RWPE1 (cell line): ENCODE measurements at regions not wholly inside any gene's neighbourhood (a gene's known extent, or its start where the extent isn't known, plus 50 kb on each side); places are given as distances from the start of the nearest gene placed in this dataset.

ENCODE experiments used
- CTCF ChIA-PET: fragments of 350-600 bp; sonication (Branson Sonifier 250); formaldehyde crosslinking; extraction: SDS; loops from one replicate; lab custom pipeline; 2021; lab: Yijun Ruan, JAX
- POLR2A ChIA-PET: fragments of 400-600 bp; formaldehyde crosslinking; extraction: SDS; loops from one replicate; lab custom pipeline; 2020; ENCODE audit warnings: antibody characterized with exemption; ENCODE audit not compliant: low non-redundant PET; lab: Yijun Ruan, JAX
- DNase-seq: peaks from one replicate; pipeline ENCODE4 v3.0.0; 2012; ENCODE audit warnings: low spot score
- H3K27ac ChIP-seq: fragments of 450-650 bp; 2 replicates; pipeline ENCODE4 v1.5.1; 2017
- CTCF ChIP-seq: fragments of 450-650 bp; conservative IDR thresholded peaks from 2 replicates; pipeline ENCODE4 v1.5.1; 2017; ENCODE audit warnings: low read depth, mild to moderate bottlenecking

GRCh38 chr2:48114256-48114655 is 200.2 kb upstream of the FOXN2 start:
- POLR2A ChIA-PET: no interaction called here
- no peak overlapping the region for H3K27ac ChIP-seq

GRCh38 chr2:48116497-48116896 is 198.0 kb upstream of the FOXN2 start:
- H3K27ac ChIP-seq: no peak overlapping the region
- POLR2A ChIA-PET: no interaction called here
- TF ChIP-seq CTCF: no peak
- CTCF ChIA-PET: no interaction called here
- DNase-seq: no peak

More at GRCh38 chr2:48114256-48114655, 200.2 kb upstream of the FOXN2 start:
- CTCF ChIA-PET: interaction anchor here (0.7 kb wide), 1 partner anchor 324 kb away, joined by 3 read pairs; no protein-coding TSS in a partner anchor
- peak; percentile 77 for DNase-seq
- TF ChIP-seq CTCF: no peak

GRCh38 chr2:48118895-48119294 is 195.6 kb upstream of the FOXN2 start:
- DNase-seq: no peak
- CTCF ChIA-PET: interaction anchor here (0.6 kb wide), 1 partner anchor 351 kb away, joined by 4 read pairs; no protein-coding TSS in a partner anchor
- H3K27ac ChIP-seq: no peak overlapping the region
- no peak for TF ChIP-seq CTCF
- POLR2A ChIA-PET: no interaction called here

GRCh38 chr2:48120112-48120511 is 194.4 kb upstream of the FOXN2 start:
- no peak for TF ChIP-seq CTCF
- H3K27ac ChIP-seq: no peak overlapping the region
- no peak for DNase-seq
- POLR2A ChIA-PET: no interaction called here
- CTCF ChIA-PET: no interaction called here

GRCh38 chr2:48120759-48121242 is 193.7 kb upstream of the FOXN2 start:
- no peak overlapping the region for H3K27ac ChIP-seq
- CTCF ChIA-PET: no interaction called here
- POLR2A ChIA-PET: no interaction called here
- TF ChIP-seq CTCF: no peak
- no peak for DNase-seq

GRCh38 chr2:48122166-48122565 is 192.3 kb upstream of the FOXN2 start:
- CTCF ChIA-PET: no interaction called here
- POLR2A ChIA-PET: no interaction called here
- H3K27ac ChIP-seq: no peak overlapping the region
- no peak for TF ChIP-seq CTCF
- DNase-seq: no peak
